HCT116 (cell line): ENCODE measurements at regions not wholly inside any gene's neighbourhood (a gene's known extent, or its start where the extent isn't known, plus 50 kb on each side); places are given as distances from the start of the nearest gene placed in this dataset.

Experiments
- CTCF ChIP-seq, 3 experiments: fragments of 200-600 bp in 1 of 3; sonication (generic) in 1 of 3; IDR thresholded peaks in 2 of 3; conservative IDR thresholded peaks in 1 of 3; 2 replicates each; pipeline ENCODE4 v1.5.1; 2012 to 2017; ENCODE audit warnings: low read depth in 2 of 3, low read length in 2 of 3, antibody characterized with exemption in 1 of 3, borderline replicate concordance in 1 of 3, control low read depth in 1 of 3, mild to moderate bottlenecking in 1 of 3, mixed read lengths in 1 of 3, mixed run types in 1 of 3, moderate library complexity in 1 of 3; ENCODE audit not compliant: insufficient read depth in 1 of 3
- POLR2A ChIP-seq: IDR thresholded peaks from 2 replicates; pipeline ENCODE4 v1.7.0; 2011; ENCODE audit warnings: borderline replicate concordance; ENCODE audit not compliant: insufficient read depth, insufficient read length; ENCODE audit errors: extremely low read depth
- SIN3A ChIP-seq: IDR thresholded peaks from 2 replicates; pipeline ENCODE4 v1.6.1; 2012; ENCODE audit warnings: low read depth

DNA sequence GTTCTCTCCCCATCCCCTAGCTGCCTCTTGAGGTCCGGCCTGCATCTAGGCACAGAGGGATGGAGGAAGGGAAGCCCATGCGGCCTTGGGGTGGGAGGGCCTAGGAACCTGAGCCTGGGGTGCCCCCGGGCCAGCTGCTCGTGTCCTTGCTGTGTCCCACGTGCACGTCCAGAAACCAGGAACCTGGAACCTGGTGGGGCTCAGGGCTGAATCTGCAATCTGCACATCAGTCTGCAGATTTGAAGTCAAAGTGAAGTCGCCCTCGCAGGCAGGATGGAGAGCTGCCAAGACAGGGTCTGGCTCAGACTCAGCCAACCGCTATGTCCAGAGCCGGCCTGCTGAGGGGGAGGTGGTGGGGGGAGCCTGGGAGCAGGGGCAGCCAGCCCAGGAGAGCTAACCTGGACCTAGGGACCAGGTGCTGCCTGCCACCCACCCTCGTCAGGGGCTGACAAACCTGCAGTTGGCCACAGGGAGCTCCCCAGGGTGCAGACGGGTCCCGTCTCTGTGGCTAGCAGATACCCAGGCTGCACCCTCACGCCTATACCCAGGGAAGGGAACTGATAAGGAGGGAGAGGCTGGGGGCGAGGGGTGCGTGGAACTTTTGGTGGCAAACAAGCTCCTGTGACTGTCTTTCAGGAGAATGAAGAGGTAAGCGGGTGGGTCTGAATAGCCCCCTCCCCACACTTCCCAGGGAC, 103.5 kb upstream of the SIMC1 start:
- TF ChIP-seq SIN3A: no peak
- TF ChIP-seq CTCF (IDR thresholded peaks at IDR 0.05 in 2 of 3, conservative IDR thresholded peaks at IDR 0.05 in 1 of 3; ENCODE audit: borderline replicate concordance in 1 of 3, insufficient read depth in 1 of 3, low read depth in 2 of 3, low read length in 2 of 3): no peak
- no peak for TF ChIP-seq POLR2A
